SK-N-SH (cell line): ENCODE measurements at regions not wholly inside any gene's neighbourhood (a gene's known extent, or its start where the extent isn't known, plus 50 kb on each side); places are given as distances from the start of the nearest gene placed in this dataset.
"Not testable (repeated sequence)": the region's sequence is repeated elsewhere in the genome, so short reads cannot be mapped to it uniquely, and the experiment has no call there.

ENCODE experiments used
- FOXM1 ChIP-seq: IDR thresholded peaks from 2 replicates; pipeline ENCODE4 v1.4.0; 2012; ENCODE audit warnings: low read depth, mild to moderate bottlenecking
- NRF1 ChIP-seq: IDR thresholded peaks from 2 replicates; pipeline ENCODE4 v1.6.1; 2012; ENCODE audit warnings: low read depth, mild to moderate bottlenecking, low read length
- TF ChIP-seq, protein P1 (sequence below): IDR thresholded peaks from 2 replicates; pipeline ENCODE4 v1.4.0; 2012; ENCODE audit warnings: low read depth, borderline replicate concordance
- TF ChIP-seq, protein P2 (sequence below): fragments of 200-600 bp; sonication (generic); IDR thresholded peaks from 2 replicates; pipeline ENCODE4 v1.6.1; 2017; ENCODE audit warnings: antibody characterized with exemption, mild to moderate bottlenecking, moderate library complexity

DNA sequence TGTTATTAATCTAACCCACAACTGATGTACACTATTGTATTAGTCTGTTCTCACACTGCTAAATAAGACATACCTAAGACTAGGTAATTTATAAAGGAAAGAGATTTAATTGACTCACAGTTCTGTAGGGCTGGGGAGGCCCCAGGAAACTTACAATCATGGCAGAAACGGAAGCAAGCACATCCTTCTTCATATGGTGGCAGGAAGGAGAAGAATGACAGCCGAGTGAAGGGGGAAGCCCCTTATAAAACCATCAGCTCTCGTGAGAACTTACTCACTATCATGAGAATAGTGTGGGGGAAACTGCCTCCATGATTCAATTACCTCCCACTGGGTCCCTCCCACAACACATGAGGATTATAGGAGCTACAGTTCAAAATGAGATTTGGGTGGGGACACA is 210.3 kb upstream of the POU1F1 start:
- TF ChIP-seq, protein P1, sequence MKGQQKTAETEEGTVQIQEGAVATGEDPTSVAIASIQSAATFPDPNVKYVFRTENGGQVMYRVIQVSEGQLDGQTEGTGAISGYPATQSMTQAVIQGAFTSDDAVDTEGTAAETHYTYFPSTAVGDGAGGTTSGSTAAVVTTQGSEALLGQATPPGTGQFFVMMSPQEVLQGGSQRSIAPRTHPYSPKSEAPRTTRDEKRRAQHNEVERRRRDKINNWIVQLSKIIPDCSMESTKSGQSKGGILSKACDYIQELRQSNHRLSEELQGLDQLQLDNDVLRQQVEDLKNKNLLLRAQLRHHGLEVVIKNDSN, result not testable (repeated sequence)
- not testable (repeated sequence) for TF ChIP-seq FOXM1, NRF1
- TF ChIP-seq, protein P2, sequence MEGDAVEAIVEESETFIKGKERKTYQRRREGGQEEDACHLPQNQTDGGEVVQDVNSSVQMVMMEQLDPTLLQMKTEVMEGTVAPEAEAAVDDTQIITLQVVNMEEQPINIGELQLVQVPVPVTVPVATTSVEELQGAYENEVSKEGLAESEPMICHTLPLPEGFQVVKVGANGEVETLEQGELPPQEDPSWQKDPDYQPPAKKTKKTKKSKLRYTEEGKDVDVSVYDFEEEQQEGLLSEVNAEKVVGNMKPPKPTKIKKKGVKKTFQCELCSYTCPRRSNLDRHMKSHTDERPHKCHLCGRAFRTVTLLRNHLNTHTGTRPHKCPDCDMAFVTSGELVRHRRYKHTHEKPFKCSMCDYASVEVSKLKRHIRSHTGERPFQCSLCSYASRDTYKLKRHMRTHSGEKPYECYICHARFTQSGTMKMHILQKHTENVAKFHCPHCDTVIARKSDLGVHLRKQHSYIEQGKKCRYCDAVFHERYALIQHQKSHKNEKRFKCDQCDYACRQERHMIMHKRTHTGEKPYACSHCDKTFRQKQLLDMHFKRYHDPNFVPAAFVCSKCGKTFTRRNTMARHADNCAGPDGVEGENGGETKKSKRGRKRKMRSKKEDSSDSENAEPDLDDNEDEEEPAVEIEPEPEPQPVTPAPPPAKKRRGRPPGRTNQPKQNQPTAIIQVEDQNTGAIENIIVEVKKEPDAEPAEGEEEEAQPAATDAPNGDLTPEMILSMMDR, result not testable (repeated sequence)
